ENCODE measurements at regions not wholly inside any gene's neighbourhood (a gene's known extent, or its start where the extent isn't known, plus 50 kb on each side); places are given as distances from the start of the nearest gene placed in this dataset.

GRCh38 chr3:72220946-72221345 lies 436.0 kb upstream of the PROK2 start (continued):
- TF ChIP-seq CTCF (IDR thresholded peaks at IDR 0.05; ENCODE audit: control extremely low read depth in 1 of 3, insufficient read depth in 1 of 3, low read depth in 1 of 3, low read length in 3 of 3) (no peak), NRF1 (IDR thresholded peaks at IDR 0.05; ENCODE audit: low read depth, low read length) (no peak), POLR2AphosphoS5 (IDR thresholded peaks at IDR 0.05; ENCODE audit: low read depth, low read length) (no peak), GABPA (IDR thresholded peaks at IDR 0.05; ENCODE audit: borderline replicate concordance, insufficient read depth, low read length) (no peak), SIRT6 (IDR thresholded peaks at IDR 0.05; ENCODE audit: low read length) (no peak), JUND (IDR thresholded peaks at IDR 0.05; ENCODE audit: low read length) (no peak)

Measured in H1 (cell line).